ENCODE measurements at regions not wholly inside any gene's neighbourhood (a gene's known extent, or its start where the extent isn't known, plus 50 kb on each side); places are given as distances from the start of the nearest gene placed in this dataset.

DNA sequence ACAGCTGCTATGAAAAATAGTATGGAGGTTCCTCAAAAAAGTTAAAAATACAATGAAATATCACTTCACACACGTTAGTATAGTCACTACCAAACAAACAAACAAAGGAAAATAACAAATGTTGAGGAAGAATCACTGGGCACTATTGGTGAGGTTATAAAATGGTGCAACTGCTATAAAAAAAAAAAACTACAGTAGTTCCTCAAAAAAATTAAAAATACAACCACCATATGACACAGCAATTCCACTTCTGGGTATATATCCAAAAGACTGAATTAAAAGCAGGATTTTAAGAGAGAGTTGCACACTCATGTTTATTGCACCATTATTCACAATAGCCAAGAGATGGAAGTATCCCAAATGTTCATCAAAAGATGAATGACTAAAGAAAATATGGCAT is 80.9 kb upstream of the POU3F3 start:
- TF ChIP-seq POLR2A (IDR thresholded peaks at IDR 0.05): no peak
- TF ChIP-seq, protein P1, sequence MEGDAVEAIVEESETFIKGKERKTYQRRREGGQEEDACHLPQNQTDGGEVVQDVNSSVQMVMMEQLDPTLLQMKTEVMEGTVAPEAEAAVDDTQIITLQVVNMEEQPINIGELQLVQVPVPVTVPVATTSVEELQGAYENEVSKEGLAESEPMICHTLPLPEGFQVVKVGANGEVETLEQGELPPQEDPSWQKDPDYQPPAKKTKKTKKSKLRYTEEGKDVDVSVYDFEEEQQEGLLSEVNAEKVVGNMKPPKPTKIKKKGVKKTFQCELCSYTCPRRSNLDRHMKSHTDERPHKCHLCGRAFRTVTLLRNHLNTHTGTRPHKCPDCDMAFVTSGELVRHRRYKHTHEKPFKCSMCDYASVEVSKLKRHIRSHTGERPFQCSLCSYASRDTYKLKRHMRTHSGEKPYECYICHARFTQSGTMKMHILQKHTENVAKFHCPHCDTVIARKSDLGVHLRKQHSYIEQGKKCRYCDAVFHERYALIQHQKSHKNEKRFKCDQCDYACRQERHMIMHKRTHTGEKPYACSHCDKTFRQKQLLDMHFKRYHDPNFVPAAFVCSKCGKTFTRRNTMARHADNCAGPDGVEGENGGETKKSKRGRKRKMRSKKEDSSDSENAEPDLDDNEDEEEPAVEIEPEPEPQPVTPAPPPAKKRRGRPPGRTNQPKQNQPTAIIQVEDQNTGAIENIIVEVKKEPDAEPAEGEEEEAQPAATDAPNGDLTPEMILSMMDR (IDR thresholded peaks at IDR 0.05): no peak

All from Peyer's patch (tissue), 4 donors.